ENCODE measurements at regions not wholly inside any gene's neighbourhood (a gene's known extent, or its start where the extent isn't known, plus 50 kb on each side); places are given as distances from the start of the nearest gene placed in this dataset.
"Not testable (repeated sequence)": the region's sequence is repeated elsewhere in the genome, so short reads cannot be mapped to it uniquely, and the experiment has no call there.

- H3K27ac ChIP-seq (ENCODE audit: low read depth, low read length, poor library complexity, severe bottlenecking), result no peak overlapping the region
- CTCF ChIA-PET (ENCODE audit: unreplicated experiment), result no interaction called here
- H3K4me1 ChIP-seq (ENCODE audit: insufficient read depth, low read length, poor library complexity, severe bottlenecking), result no peaks in the 10 kb centered on the region
- no peaks in the 10 kb centered on the region for H3K9me3 ChIP-seq (ENCODE audit: low read length)
- H3K79me2 ChIP-seq (ENCODE audit: insufficient read depth, low read depth, low read length), result no peaks in the 10 kb centered on the region
- DNase-seq (ENCODE audit: low spot score), result no peak
- no peaks in the 10 kb centered on the region for H3K36me3 ChIP-seq (ENCODE audit: insufficient read depth, low read length)
- no peaks in the 10 kb centered on the region for H3K9me2 ChIP-seq (ENCODE audit: insufficient read depth, low read length)
- no peaks in the 10 kb centered on the region for H4K20me1 ChIP-seq (ENCODE audit: insufficient read depth, low read length)
- H3K4me2 ChIP-seq (ENCODE audit: low read length), result no peak overlapping the region
- no peak overlapping the region for H2AFZ ChIP-seq (ENCODE audit: low read length)
- intact Hi-C loops (cut with micrococcal nuclease; ENCODE audit: unreplicated experiment), result no loop called here
- no peak for TF ChIP-seq CTCF (conservative IDR thresholded peaks at IDR 0.05; ENCODE audit: low read length)
- TF ChIP-seq EZH2phosphoT487 (IDR thresholded peaks at IDR 0.05; ENCODE audit: borderline replicate concordance, low read depth, low read length), result no peak
- no TSS peak for BruUV-seq (replicated peaks)
- no peak overlapping the region for H3K4me3 ChIP-seq (ENCODE audit: low read depth, low read length, poor library complexity, severe bottlenecking)
- POLR2A ChIA-PET, result interaction anchor here (1.6 kb wide), 1 partner anchor 11 kb away, joined by 5 read pairs; no protein-coding TSS in a partner anchor
Measured at GRCh38 chr14:38357557-38357956, 101.7 kb upstream of the CLEC14A start.

GRCh38 chr14:38355473-38355872 lies 99.6 kb upstream of the CLEC14A start:
- H3K4me1 ChIP-seq (ENCODE audit: insufficient read depth, low read length, poor library complexity, severe bottlenecking); H3K4me2 ChIP-seq (ENCODE audit: low read length); H3K9me3 ChIP-seq (ENCODE audit: low read length); H3K36me3 ChIP-seq (ENCODE audit: insufficient read depth, low read length); H2AFZ ChIP-seq (ENCODE audit: low read length); intact Hi-C loops (cut with micrococcal nuclease; ENCODE audit: unreplicated experiment); H3K79me2 ChIP-seq (ENCODE audit: insufficient read depth, low read depth, low read length); POLR2A ChIA-PET; H3K27ac ChIP-seq (ENCODE audit: low read depth, low read length, poor library complexity, severe bottlenecking); H4K20me1 ChIP-seq (ENCODE audit: insufficient read depth, low read length); CTCF ChIA-PET (ENCODE audit: unreplicated experiment); BruUV-seq (replicated peaks); H3K9me2 ChIP-seq (ENCODE audit: insufficient read depth, low read length); H3K4me3 ChIP-seq (ENCODE audit: low read depth, low read length, poor library complexity, severe bottlenecking): not testable (repeated sequence)
- peak; percentile 8 for DNase-seq (ENCODE audit: low spot score)
- 0 out of 2 replicates have a peak, but pooled peaks have one; percentile 29 for TF ChIP-seq CTCF (conservative IDR thresholded peaks at IDR 0.05; ENCODE audit: low read length)

GRCh38 chr14:38350102-38350501 lies 94.2 kb upstream of the CLEC14A start:
- TF ChIP-seq EZH2phosphoT487 (IDR thresholded peaks at IDR 0.05; ENCODE audit: borderline replicate concordance, low read depth, low read length), result no peak
- no peak for TF ChIP-seq CTCF (conservative IDR thresholded peaks at IDR 0.05; ENCODE audit: low read length)
- no peak overlapping the region for H2AFZ ChIP-seq (ENCODE audit: low read length)
- no peak for DNase-seq (ENCODE audit: low spot score)
- ChIA-PET POLR2A (no interaction called here), CTCF (ENCODE audit: unreplicated experiment) (no interaction called here)
- H3K9me3 ChIP-seq (ENCODE audit: low read length), result no peaks in the 10 kb centered on the region
- no peaks in the 10 kb centered on the region for H3K9me2 ChIP-seq (ENCODE audit: insufficient read depth, low read length)
- no peak overlapping the region for H3K4me3 ChIP-seq (ENCODE audit: low read depth, low read length, poor library complexity, severe bottlenecking)
- H3K36me3 ChIP-seq (ENCODE audit: insufficient read depth, low read length), result no peaks in the 10 kb centered on the region
- no peaks in the 10 kb centered on the region for H4K20me1 ChIP-seq (ENCODE audit: insufficient read depth, low read length)
- no peak overlapping the region for H3K27ac ChIP-seq (ENCODE audit: low read depth, low read length, poor library complexity, severe bottlenecking)
- intact Hi-C loops (cut with micrococcal nuclease; ENCODE audit: unreplicated experiment), result no loop called here
- H3K79me2 ChIP-seq (ENCODE audit: insufficient read depth, low read depth, low read length), result no peaks in the 10 kb centered on the region
- H3K4me1 ChIP-seq (ENCODE audit: insufficient read depth, low read length, poor library complexity, severe bottlenecking), result no peaks in the 10 kb centered on the region
- no peak overlapping the region for H3K4me2 ChIP-seq (ENCODE audit: low read length)
- BruUV-seq (replicated peaks), result no TSS peak

Data from OCI-LY7 (cell line).